ENCODE measurements at regions not wholly inside any gene's neighbourhood (a gene's known extent, or its start where the extent isn't known, plus 50 kb on each side); places are given as distances from the start of the nearest gene placed in this dataset.

GRCh38 chr7:65454469-65454868, 80.8 kb downstream of the ZNF92 start:
- no peak for TF ChIP-seq POLR2A (IDR thresholded peaks at IDR 0.05; ENCODE audit: low read length)
- no peak for TF ChIP-seq GATA1 (IDR thresholded peaks at IDR 0.05; ENCODE audit: low read depth, low read length)
